H1 (cell line): ENCODE measurements at regions not wholly inside any gene's neighbourhood (a gene's known extent, or its start where the extent isn't known, plus 50 kb on each side); places are given as distances from the start of the nearest gene placed in this dataset.

Experiments used
- CTCF ChIA-PET: fragments of 300-600 bp; sonication (Branson Sonifier 250); formaldehyde crosslinking; loops from one replicate; lab custom pipeline; 2021; ENCODE audit not compliant: partially characterized antibody; lab: Charles Lee
- POLR2A ChIA-PET: fragments of 300-600 bp; sonication (Branson Sonifier 250); formaldehyde crosslinking; loops from one replicate; lab custom pipeline; 2021; ENCODE audit warnings: inconsistent platforms; ENCODE audit not compliant: partially characterized antibody; lab: Charles Lee
- DNase-seq, 2 experiments: peaks; one replicate each; pipeline versions ENCODE4 v3.0.0 to v3.0.0-alpha.2; 2010 to 2022; ENCODE audit warnings: low spot score in 2 of 2, low read depth in 1 of 2, mixed read lengths in 1 of 2
- FAIRE-seq: peaks from 2 replicates; lab custom pipeline; 2011; peaks lifted over from hg19 to GRCh38; lab: Jason Lieb, UNC
- H2AFZ ChIP-seq: 2 replicates; pipeline ENCODE4 v1.8.1; 2012; ENCODE audit warnings: low read length, inconsistent platforms
- H2AK5ac ChIP-seq: 2 replicates; pipeline ENCODE4 v1.6.1; 2013; ENCODE audit warnings: low read depth, low read length
- H2BK120ac ChIP-seq: replicated peaks from 2 replicates; pipeline ENCODE3; 2013; ENCODE audit warnings: low read depth, low read length, inconsistent platforms
- H2BK12ac ChIP-seq: 2 replicates; pipeline ENCODE4 v1.6.1; 2013; ENCODE audit warnings: low read depth, low read length
- H2BK15ac ChIP-seq: 2 replicates; pipeline ENCODE4 v1.6.1; 2013; ENCODE audit warnings: low read length
- H2BK20ac ChIP-seq: 2 replicates; pipeline ENCODE4 v1.6.1; 2013; ENCODE audit warnings: low read length
- H2BK5ac ChIP-seq: 2 replicates; pipeline ENCODE4 v1.6.1; 2013; ENCODE audit warnings: low read depth, low read length
- H3K14ac ChIP-seq: 2 replicates; pipeline ENCODE4 v1.6.1; 2013; ENCODE audit warnings: inconsistent platforms; ENCODE audit not compliant: insufficient read length
- H3K18ac ChIP-seq: 2 replicates; pipeline ENCODE4 v1.6.1; 2013; ENCODE audit warnings: low read length; ENCODE audit errors: extremely low read depth
- H3K23ac ChIP-seq: 2 replicates; pipeline ENCODE4 v1.6.1; 2013; ENCODE audit warnings: inconsistent platforms; ENCODE audit not compliant: insufficient read length
- H3K23me2 ChIP-seq: 2 replicates; pipeline ENCODE4 v1.6.1; 2013; ENCODE audit warnings: low read depth, low read length
- H3K27ac ChIP-seq: 2 replicates; pipeline ENCODE4 v1.6.1; 2011; ENCODE audit warnings: low read depth, low read length, inconsistent platforms
- H3K27me3 ChIP-seq, 4 experiments: replicated peaks in 1 of 4; 1 replicate in 1 of 4; 2 replicates in 3 of 4; pipeline versions ENCODE4 v1.6.1 to v1.8.1; 2011 to 2013; ENCODE audit warnings: low read length in 3 of 4, mild to moderate bottlenecking in 3 of 4, inconsistent platforms in 2 of 4, mixed read lengths in 2 of 4, moderate library complexity in 1 of 4; ENCODE audit not compliant: control insufficient read depth in 3 of 4, insufficient read depth in 3 of 4; ENCODE audit errors: extremely low read depth in 1 of 4
- H3K36me3 ChIP-seq, 4 experiments: 2 replicates each; pipeline versions ENCODE4 v1.6.1 to v1.8.1; 2011 to 2013; ENCODE audit warnings: mild to moderate bottlenecking in 4 of 4, low read length in 3 of 4, moderate library complexity in 2 of 4, control low read depth in 1 of 4, inconsistent platforms in 1 of 4; ENCODE audit not compliant: insufficient read depth in 4 of 4, control insufficient read depth in 2 of 4
- H3K4ac ChIP-seq: replicated peaks from 2 replicates; pipeline ENCODE3; 2013; ENCODE audit warnings: low read length, low read depth, mixed read lengths, inconsistent platforms; ENCODE audit not compliant: insufficient read length
- H3K4me1 ChIP-seq, 4 experiments: replicated peaks in 1 of 4; 1 replicate in 1 of 4; 2 replicates in 3 of 4; pipeline versions ENCODE4 v1.6.1 to v1.8.1; 2011 to 2013; ENCODE audit warnings: low read length in 3 of 4, inconsistent platforms in 2 of 4, mixed read lengths in 1 of 4; ENCODE audit not compliant: insufficient read depth in 4 of 4, control insufficient read depth in 3 of 4
- H3K4me2 ChIP-seq, 2 experiments: 2 replicates each; pipeline versions ENCODE4 v1.6.1 to v1.8.1; 2011 to 2013; ENCODE audit warnings: low read depth in 2 of 2, low read length in 2 of 2, control low read depth in 1 of 2, inconsistent platforms in 1 of 2, mild to moderate bottlenecking in 1 of 2; ENCODE audit not compliant: insufficient read depth in 1 of 2
- H3K4me3 ChIP-seq, 4 experiments: fragments of 200-600, 300-600 bp in 1 of 4; sonication (generic), shearing (Covaris generic), sonication (Bioruptor Twin) in 1 of 4; 2 replicates each; pipeline versions ENCODE4 v1.5.1 to v1.8.1; 2011 to 2016; ENCODE audit warnings: low read length in 4 of 4, low read depth in 3 of 4, control low read depth in 2 of 4, inconsistent platforms in 2 of 4, mild to moderate bottlenecking in 2 of 4, mixed read lengths in 1 of 4, moderate library complexity in 1 of 4; ENCODE audit not compliant: insufficient read depth in 2 of 4; ENCODE audit errors: extremely low read depth in 1 of 4
- H3K56ac ChIP-seq: replicated peaks from 2 replicates; pipeline ENCODE3; 2013; ENCODE audit warnings: low read depth, mild to moderate bottlenecking, mixed read lengths, low read length, inconsistent platforms; ENCODE audit not compliant: insufficient read length
- H3K79me1 ChIP-seq: 2 replicates; pipeline ENCODE4 v1.6.1; 2013; ENCODE audit warnings: low read depth, low read length, control low read depth
- H3K79me2 ChIP-seq, 2 experiments: 2 replicates each; pipeline versions ENCODE4 v1.6.1 to v1.8.1; 2012 to 2013; ENCODE audit warnings: low read length in 2 of 2, mild to moderate bottlenecking in 2 of 2, inconsistent platforms in 1 of 2; ENCODE audit not compliant: insufficient read depth in 2 of 2, control insufficient read depth in 1 of 2
- H3K9ac ChIP-seq, 4 experiments: replicated peaks in 1 of 4; 1 replicate in 1 of 4; 2 replicates in 3 of 4; pipeline versions ENCODE4 v1.6.1 to v1.8.1; 2011 to 2013; ENCODE audit warnings: low read depth in 3 of 4, low read length in 3 of 4, control low read depth in 2 of 4, mild to moderate bottlenecking in 2 of 4, moderate library complexity in 2 of 4, inconsistent platforms in 1 of 4; ENCODE audit errors: extremely low read depth in 1 of 4
- H3K9me3 ChIP-seq, 2 experiments: 2 replicates each; pipeline versions ENCODE4 v1.6.1 to v1.8.1; 2012 to 2013; ENCODE audit warnings: mild to moderate bottlenecking in 2 of 2, moderate library complexity in 2 of 2, control low read depth in 1 of 2, inconsistent platforms in 1 of 2, low read depth in 1 of 2, low read length in 1 of 2, mixed read lengths in 1 of 2; ENCODE audit not compliant: insufficient read depth in 2 of 2
- H4K20me1 ChIP-seq, 2 experiments: replicated peaks in 1 of 2; 2 replicates each; pipeline versions ENCODE3 to v1.8.1; 2011 to 2013; ENCODE audit warnings: inconsistent platforms in 2 of 2, low read length in 2 of 2, mild to moderate bottlenecking in 1 of 2; ENCODE audit not compliant: insufficient read depth in 2 of 2, control insufficient read depth in 1 of 2
- H4K5ac ChIP-seq: 2 replicates; pipeline ENCODE4 v1.6.1; 2013; ENCODE audit warnings: low read length, low read depth, mixed read lengths, inconsistent platforms; ENCODE audit not compliant: insufficient read length
- H4K8ac ChIP-seq: 2 replicates; pipeline ENCODE4 v1.8.0; 2013; ENCODE audit warnings: mild to moderate bottlenecking, moderate library complexity, low read length, inconsistent platforms; ENCODE audit not compliant: insufficient read depth; ENCODE audit errors: extremely low read depth
- H4K91ac ChIP-seq: replicated peaks from 2 replicates; pipeline ENCODE3; 2013; ENCODE audit warnings: low read length, mixed read lengths, inconsistent platforms; ENCODE audit not compliant: insufficient read length
- BRCA1 ChIP-seq: IDR thresholded peaks from 2 replicates; pipeline ENCODE4 v1.6.1; 2012; ENCODE audit warnings: low read depth, low read length, improper control_type of control experiment
- EGR1 ChIP-seq: IDR thresholded peaks from 2 replicates; pipeline ENCODE4 v1.6.1; 2011; ENCODE audit warnings: low read depth, low read length, borderline replicate concordance
- KDM5A ChIP-seq: fragments of 200-600 bp; IDR thresholded peaks from 2 replicates; pipeline ENCODE4 v1.7.1; 2012; ENCODE audit warnings: mild to moderate bottlenecking, low read length, inconsistent platforms, mixed read lengths
- NRF1 ChIP-seq: IDR thresholded peaks from 2 replicates; pipeline ENCODE4 v1.6.1; 2011; ENCODE audit warnings: mild to moderate bottlenecking, low read depth, low read length, improper control_type of control experiment
- SP2 ChIP-seq: IDR thresholded peaks from 2 replicates; pipeline ENCODE4 v1.6.1; 2012; ENCODE audit warnings: mild to moderate bottlenecking, low read length, inconsistent platforms
- SUZ12 ChIP-seq: fragments of 200-600 bp; sonication (generic); IDR thresholded peaks from 2 replicates; pipeline ENCODE4 v1.6.1; 2012; ENCODE audit warnings: mild to moderate bottlenecking, inconsistent platforms, low read length, moderate library complexity, mixed read lengths
- TBP ChIP-seq: IDR thresholded peaks from 2 replicates; pipeline ENCODE4 v1.6.1; 2011; ENCODE audit warnings: low read depth, low read length, improper control_type of control experiment
- WGBS, 2 experiments: shearing (Covaris generic) in 1 of 2; methylation state at CpG; one replicate each; pipeline versions ENCODE4 v1.1.6 to v1.1.7; 2013 to 2015; ENCODE audit warnings: low lambda C conversion rate in 2 of 2, mixed read lengths in 2 of 2, inconsistent platforms in 1 of 2, low coverage in 1 of 2, missing lambda C conversion rate in 1 of 2; ENCODE audit not compliant: insufficient replicate concordance in 2 of 2, insufficient coverage in 1 of 2, insufficient read length in 1 of 2; ENCODE audit errors: extremely low coverage in 1 of 2, missing lambda C conversion rate in 1 of 2; 5-methylcytosine and 5-hydroxymethylcytosine counted together
- TF ChIP-seq, protein P1 (sequence below): IDR thresholded peaks from 2 replicates; pipeline ENCODE4 v1.6.1; 2012; ENCODE audit warnings: inconsistent platforms

DNA sequence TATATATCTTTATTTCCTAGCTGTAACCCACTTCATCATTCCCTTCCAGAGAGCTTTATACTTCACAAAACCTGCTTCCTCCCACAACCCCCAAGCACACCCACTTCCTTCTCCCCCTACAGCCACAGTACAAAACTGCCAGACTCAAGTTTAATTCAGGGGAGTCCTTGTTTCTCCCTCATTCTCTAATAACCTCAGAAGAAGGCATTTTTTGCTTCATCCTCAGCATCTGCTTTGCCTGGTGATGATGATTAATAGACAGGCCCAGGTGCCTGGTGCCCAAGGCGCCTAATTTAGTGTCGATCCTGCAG, 414.3 kb downstream of the KIF16B start:
- no peak overlapping the region for H3K9ac ChIP-seq
- FAIRE-seq (no peak), DNase-seq (no peak)
- no peak overlapping the region for H3K4ac ChIP-seq
- TF ChIP-seq, protein P1, sequence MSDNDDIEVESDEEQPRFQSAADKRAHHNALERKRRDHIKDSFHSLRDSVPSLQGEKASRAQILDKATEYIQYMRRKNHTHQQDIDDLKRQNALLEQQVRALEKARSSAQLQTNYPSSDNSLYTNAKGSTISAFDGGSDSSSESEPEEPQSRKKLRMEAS: no peak
- TF ChIP-seq SUZ12 (no peak), BRCA1 (no peak), NRF1 (no peak), EGR1 (no peak), KDM5A (no peak), SP2 (no peak), TBP (no peak)
- no peaks in the 10 kb centered on the region for H3K79me2 ChIP-seq
- no peak overlapping the region for H2BK12ac ChIP-seq
- no peak overlapping the region for H3K23ac ChIP-seq
- H3K79me1 ChIP-seq: no peaks in the 10 kb centered on the region
- 0 out of 4 replicates have a peak, but pooled peaks cover 0 to 2% of the 10 kb centered on the region in 2 experiments for H3K9me3 ChIP-seq
- no peak overlapping the region for H2AFZ ChIP-seq
- no peaks in the 10 kb centered on the region for H3K23me2 ChIP-seq
- H2BK5ac ChIP-seq: no peak overlapping the region
- H2AK5ac ChIP-seq: no peak overlapping the region
- ChIA-PET POLR2A (no interaction called here), CTCF (no interaction called here)
- H4K5ac ChIP-seq: no peak overlapping the region
- H4K20me1 ChIP-seq: no peaks in the 10 kb centered on the region
- 96% methylated on average over 2 of the region's 2 CpGs; no CpG with 5 or more reads in 1 of the 2 experiments for WGBS, 2 experiments
- H3K27me3 ChIP-seq: no peaks in the 10 kb centered on the region
- H3K4me2 ChIP-seq: no peak overlapping the region
- no peak overlapping the region for H4K8ac ChIP-seq
- no peak overlapping the region for H3K56ac ChIP-seq
- H3K14ac ChIP-seq: no peak overlapping the region
- H3K36me3 ChIP-seq: no peaks in the 10 kb centered on the region
- no peaks in the 10 kb centered on the region for H3K4me1 ChIP-seq
- H3K27ac ChIP-seq: no peak overlapping the region
- H3K4me3 ChIP-seq: no peak overlapping the region
- H2BK20ac ChIP-seq: no peak overlapping the region
- H2BK15ac ChIP-seq: no peak overlapping the region
- H3K18ac ChIP-seq: no peak overlapping the region
- no peak overlapping the region for H4K91ac ChIP-seq
- H2BK120ac ChIP-seq: no peak overlapping the region
